Medulla oblongata (tissue), 1 donor: ENCODE measurements at regions not wholly inside any gene's neighbourhood (a gene's known extent, or its start where the extent isn't known, plus 50 kb on each side); places are given as distances from the start of the nearest gene placed in this dataset.
"Not testable (repeated sequence)": the region's sequence is repeated elsewhere in the genome, so short reads cannot be mapped to it uniquely, and the experiment has no call there.

ENCODE experiments used
- DNase-seq: peaks from one replicate; pipeline ENCODE4 v3.0.0-alpha.2; 2015; ENCODE audit errors: extremely low spot score

GRCh38 chr3:102329066-102329465 lies 105.7 kb upstream of the ZPLD1 start:
- no peak for DNase-seq

DNA sequence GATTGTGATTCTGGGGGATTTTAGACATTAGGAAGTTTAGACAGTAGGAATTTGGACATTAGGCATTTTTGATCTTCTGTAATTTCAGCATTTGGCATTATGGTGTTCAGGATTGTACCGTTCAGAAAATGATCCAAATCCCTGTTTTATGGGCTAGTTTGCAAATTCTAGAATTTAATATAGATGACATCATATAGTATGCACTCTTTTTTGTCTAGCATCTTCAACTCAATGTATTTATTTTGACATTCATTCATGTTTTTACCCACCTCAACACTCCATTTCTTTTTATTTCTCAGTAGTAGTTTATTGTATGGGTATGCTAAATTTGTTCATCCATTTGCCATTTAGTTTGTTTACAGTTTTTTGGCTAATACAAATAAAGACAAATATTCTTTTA lies 105.3 kb upstream of the ZPLD1 start:
- no peak for DNase-seq

DNA sequence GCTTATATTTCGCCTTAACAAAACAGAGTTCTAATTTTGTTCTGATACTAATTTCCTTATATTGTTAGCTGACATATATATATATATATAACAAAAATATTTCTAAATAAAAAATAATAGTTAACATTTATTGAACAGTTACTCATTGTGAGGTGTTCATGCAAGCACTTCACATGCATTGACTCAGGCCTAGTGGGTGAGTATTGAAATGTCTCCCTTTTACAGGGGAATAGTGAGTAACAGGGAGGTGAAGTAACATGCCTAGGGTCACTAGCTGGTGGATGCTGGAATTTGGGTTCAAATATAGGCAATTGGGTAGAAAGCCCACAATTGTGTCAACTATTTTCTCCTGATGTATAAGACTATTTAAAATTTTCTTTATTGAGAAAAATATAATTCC lies 102.6 kb upstream of the ZPLD1 start:
- DNase-seq: no peak

DNA sequence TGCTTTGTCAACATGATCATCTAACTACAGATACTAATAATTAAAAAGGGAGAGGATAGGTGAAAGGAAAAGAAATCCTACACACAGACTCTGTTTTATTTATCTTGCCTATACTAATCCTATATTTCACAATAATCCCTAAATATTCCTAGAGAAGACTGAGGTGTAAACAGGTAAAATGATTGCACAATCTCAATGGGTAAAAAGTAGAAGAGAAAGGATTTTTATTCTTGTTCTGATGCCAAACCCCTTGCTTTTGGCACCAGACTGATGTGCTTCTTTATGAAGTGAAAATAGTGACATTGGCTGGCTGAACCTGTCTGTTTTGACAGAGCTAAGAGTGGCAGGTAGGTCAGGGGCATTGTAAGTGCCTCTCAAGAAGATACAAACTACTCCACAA lies 101.9 kb upstream of the ZPLD1 start:
- DNase-seq: no peak

DNA sequence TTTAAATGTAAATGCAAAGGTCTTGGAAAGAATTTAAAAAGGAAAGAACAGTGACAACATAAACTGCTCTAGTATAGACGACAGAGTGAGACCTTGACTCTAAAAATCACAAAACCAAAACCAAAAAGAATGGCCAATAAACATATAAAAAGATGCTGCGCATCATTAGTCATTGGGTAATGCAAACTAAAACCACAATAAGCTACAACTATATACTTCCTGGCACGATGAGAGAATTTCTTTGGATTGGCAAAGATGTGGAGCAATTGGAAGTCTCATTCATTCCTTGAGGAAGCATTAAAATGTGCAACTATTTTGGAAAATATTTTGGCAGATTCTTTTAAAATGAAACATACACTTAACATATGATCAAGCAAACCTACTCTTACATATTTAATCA lies 98.7 kb upstream of the ZPLD1 start:
- no peak for DNase-seq

DNA sequence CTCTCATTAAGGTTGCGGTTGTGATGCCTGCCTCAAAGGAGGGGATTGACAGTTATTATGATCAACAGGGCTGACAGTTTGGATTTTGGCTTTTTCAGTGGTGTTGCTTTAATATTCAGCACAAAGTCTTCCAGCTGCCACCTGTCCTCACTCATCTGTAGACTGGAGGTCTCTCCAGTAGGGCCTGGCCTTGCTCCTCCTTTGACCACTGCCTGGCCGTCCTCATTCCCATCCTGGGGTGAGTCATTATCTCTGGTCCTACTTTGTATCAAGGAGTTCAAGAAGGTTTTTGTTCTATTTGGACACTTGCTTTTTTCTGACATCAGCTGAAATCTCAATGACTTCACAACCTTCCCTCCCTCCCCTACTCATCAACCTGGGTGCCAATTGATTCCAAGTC lies 95.1 kb upstream of the ZPLD1 start:
- no peak for DNase-seq

DNA sequence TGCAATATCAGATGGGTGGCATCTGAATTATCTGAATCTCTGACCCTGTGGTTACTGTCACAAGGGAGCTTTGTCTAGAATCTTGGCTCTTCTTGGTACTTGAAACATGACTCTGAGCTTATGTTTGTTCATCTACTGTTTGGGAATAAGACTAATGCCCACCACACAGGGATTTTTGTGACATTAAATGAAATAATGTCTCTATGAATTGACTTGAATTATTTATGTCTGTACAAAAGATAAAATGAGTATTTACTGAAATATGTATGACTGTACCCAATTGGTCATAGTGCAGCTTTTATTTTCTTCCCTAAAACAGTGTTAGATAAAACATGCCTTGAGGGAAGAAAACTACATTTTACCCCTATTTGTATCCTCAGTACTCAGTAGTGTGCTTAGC lies 87.9 kb upstream of the ZPLD1 start:
- DNase-seq: no peak

- no peak for DNase-seq
These were observed 85.9 kb upstream of the ZPLD1 start for GRCh38 chr3:102348904-102349303.

DNA sequence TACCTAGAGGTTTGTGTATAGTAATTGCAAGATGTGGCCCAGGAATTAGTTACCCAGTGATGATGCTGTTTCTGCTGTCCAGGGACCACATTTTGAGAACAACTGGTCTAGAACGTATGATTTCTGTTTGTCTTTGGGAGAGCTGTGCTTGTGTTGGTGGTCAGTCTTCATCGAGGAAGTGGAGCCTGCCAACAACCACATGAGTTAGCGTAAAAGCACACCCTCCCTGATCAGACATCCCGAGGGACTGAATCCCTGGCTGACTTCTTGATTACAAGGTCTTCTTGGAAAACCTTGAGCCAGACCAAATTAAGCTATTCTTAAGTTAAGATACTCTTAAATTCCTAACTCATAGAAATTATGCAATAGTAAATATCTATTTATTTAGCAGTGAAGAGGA lies 81.7 kb upstream of the ZPLD1 start:
- DNase-seq: no peak

- no peak for DNase-seq
These were observed 81.0 kb upstream of the ZPLD1 start for GRCh38 chr3:102353805-102354204.

GRCh38 chr3:102354818-102355515 lies 79.8 kb upstream of the ZPLD1 start:
- DNase-seq: no peak

DNA sequence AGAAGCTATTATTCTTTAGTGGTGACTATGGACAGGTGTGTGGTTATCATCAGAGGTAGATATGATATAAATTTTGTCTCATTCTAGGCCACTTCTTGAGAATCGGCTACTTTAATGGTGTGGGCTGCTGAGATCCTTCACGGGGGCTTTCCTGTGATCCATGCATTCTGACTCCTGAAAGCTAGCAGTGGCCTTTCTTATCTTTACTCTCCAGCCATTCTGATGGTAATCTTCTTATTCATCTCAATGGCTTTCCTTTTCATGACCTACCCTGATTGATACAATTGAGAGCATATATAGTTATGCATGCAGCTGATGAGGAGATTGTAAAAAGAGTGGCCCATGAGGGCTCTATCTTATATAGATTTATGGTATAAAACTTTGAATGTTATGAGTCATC lies 78.3 kb upstream of the ZPLD1 start:
- DNase-seq: no peak

GRCh38 chr3:102357313-102357712 lies 77.5 kb upstream of the ZPLD1 start:
- DNase-seq: not testable (repeated sequence)

DNA sequence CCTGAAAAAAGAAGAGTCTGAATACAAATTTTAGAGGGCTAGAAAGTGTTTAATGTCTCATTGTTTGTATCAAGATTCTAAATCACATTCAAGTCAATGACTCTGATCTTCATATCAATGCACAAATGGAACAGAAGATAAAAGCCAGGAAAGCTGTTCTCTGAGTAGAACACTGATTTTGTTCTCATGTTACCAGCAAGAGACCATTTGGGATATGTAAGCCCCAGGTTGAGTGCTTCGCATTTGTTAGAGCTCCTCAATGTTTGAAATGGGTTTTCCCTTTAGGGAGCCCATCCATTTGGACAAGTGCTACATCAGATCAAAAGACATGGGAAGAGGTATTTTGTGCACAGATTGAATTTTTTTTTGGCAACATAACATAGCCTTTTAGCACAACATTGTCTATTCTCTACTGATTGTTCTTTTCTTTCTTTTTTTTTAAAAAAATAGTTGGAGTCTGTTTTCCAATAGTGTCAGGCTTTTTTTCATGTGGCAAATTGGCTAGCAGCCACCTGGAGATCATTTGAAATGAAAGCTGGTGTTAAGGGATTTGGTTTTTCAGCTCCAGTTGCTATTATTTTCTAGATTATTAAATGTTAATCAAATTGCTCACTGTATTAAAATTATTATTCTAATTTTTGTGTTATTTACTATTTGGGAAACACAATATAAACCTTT lies 74.5 kb upstream of the ZPLD1 start:
- no peak for DNase-seq

DNA sequence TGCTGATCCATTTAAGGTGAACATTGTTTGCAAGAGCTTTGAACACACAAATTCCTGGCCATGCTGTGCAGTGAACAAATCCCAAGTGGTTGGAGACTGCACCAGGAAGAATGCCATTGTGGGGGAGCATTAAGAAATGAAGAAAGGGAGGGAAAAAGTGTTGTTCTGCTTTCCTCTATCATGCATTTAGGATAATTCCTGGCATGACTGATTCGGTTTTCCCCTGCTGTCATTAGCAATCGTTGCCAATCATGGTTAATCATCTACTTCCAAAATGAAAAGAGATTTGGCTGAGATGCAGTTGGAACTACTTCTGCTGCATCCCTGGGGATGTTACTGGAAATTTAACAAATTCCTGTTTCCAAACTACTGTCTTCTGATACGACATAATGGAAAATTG lies 73.7 kb upstream of the ZPLD1 start:
- DNase-seq: no peak

- not testable (repeated sequence) for DNase-seq
These were observed 68.7 kb upstream of the ZPLD1 start for GRCh38 chr3:102366116-102366515.

- DNase-seq: no peak
These were observed 59.8 kb upstream of the ZPLD1 start for GRCh38 chr3:102374863-102375634.

DNA sequence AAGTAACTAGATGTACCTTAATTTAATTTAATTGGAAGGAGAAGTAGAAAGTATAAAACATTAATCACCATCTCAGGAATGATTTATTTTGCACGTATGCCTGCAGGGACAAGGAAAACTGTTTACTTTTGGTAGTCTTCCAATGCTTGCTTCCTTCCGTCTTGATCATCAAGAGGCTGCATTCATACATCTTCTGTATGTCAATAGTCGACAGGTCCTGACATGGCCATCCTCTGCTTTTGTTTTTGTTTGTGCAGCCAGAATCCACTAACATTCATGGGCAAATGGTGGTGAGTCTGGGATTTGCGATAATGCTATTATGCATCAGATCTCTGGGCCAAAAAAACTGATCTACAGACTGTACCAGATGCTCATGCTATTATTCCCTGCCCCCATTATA lies 56.6 kb upstream of the ZPLD1 start:
- DNase-seq: no peak

DNA sequence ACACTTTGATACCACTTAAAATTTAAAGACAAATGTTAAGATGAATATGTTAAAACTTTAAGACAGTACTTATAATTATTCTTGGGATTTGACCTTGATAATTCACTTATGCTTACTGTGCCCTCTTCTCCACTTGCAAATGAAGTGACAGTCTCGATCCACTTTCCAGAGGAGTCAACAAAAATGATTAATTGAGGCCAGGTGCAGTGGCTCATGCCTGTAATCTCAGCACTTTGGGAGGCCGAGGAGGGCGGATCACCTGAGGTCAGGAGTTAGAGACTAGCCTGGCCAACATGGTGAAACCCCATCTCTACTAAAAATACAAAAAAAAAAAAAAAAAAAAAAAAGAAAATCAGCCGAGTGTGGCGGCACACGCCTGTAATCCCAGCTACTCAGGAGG lies 52.6 kb upstream of the ZPLD1 start:
- DNase-seq: not testable (repeated sequence)
